B cell (primary cell): ENCODE measurements at regions not wholly inside any gene's neighbourhood (a gene's known extent, or its start where the extent isn't known, plus 50 kb on each side); places are given as distances from the start of the nearest gene placed in this dataset.

Source experiments
- EZH2 ChIP-seq: IDR thresholded peaks from 2 replicates; pipeline ENCODE4 v1.6.1; 2012; ENCODE audit warnings: borderline replicate concordance, low read depth, mild to moderate bottlenecking, moderate library complexity, low read length; ENCODE audit not compliant: insufficient read depth, poor library complexity, severe bottlenecking
- TF ChIP-seq, protein P1 (sequence below): fragments of 200-600 bp; IDR thresholded peaks from one replicate; pipeline ENCODE4 v1.8.0; 2022; ENCODE audit warnings: antibody characterized with exemption, mild to moderate bottlenecking

DNA sequence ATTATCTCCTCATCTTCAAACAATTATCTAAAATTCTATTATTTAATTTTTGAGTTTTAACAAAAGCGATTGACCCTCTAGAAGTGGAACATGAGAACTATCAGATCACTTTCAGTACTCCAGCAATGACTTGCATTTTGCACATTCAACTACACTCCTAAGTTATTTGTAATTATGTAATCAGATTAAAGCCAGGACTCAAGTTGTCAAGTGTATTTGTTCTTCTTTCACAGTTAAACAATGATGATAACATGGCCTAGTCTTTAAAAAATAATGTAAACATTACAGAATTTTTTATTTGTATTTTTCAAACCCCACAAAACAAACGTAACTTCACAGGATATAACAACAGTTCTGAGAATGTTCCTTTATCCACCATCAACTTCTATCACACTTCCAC, 2148.9 kb upstream of the ACO1 start:
- TF ChIP-seq, protein P1, sequence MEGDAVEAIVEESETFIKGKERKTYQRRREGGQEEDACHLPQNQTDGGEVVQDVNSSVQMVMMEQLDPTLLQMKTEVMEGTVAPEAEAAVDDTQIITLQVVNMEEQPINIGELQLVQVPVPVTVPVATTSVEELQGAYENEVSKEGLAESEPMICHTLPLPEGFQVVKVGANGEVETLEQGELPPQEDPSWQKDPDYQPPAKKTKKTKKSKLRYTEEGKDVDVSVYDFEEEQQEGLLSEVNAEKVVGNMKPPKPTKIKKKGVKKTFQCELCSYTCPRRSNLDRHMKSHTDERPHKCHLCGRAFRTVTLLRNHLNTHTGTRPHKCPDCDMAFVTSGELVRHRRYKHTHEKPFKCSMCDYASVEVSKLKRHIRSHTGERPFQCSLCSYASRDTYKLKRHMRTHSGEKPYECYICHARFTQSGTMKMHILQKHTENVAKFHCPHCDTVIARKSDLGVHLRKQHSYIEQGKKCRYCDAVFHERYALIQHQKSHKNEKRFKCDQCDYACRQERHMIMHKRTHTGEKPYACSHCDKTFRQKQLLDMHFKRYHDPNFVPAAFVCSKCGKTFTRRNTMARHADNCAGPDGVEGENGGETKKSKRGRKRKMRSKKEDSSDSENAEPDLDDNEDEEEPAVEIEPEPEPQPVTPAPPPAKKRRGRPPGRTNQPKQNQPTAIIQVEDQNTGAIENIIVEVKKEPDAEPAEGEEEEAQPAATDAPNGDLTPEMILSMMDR: no peak
- TF ChIP-seq EZH2: no peak
